Activated T-cell treated with anti-CD3 and anti-CD28 coated beads, Interleukin-2, amount 50 U/mL, for 72 hours (primary cell): ENCODE measurements at regions not wholly inside any gene's neighbourhood (a gene's known extent, or its start where the extent isn't known, plus 50 kb on each side); places are given as distances from the start of the nearest gene placed in this dataset.

Experiments
- ATAC-seq, 2 donors: fragments of 150-1000 bp; cut with Tn5 transposase; replicated peaks in 1 of 2; 2 replicates each; pipeline ENCODE4 v1.10.0; 2021; ENCODE audit warnings: moderate library complexity in 2 of 2, mild to moderate bottlenecking in 1 of 2
- DNase-seq, 2 donors: peaks; one replicate each; pipeline ENCODE4 v3.0.0; 2021 to 2022; ENCODE audit warnings: mixed read lengths in 1 of 2
- H3K27ac Mint-ChIP-seq: one replicate; pipeline ENCODE4 v1.8.0; 2022; ENCODE audit warnings: mild to moderate bottlenecking, moderate library complexity, mixed read lengths
- H3K27me3 Mint-ChIP-seq: one replicate; pipeline ENCODE4 v1.8.0; 2022; ENCODE audit warnings: low read depth, mixed read lengths
- H3K36me3 Mint-ChIP-seq, 2 donors: one replicate each; pipeline ENCODE4 v1.8.0; 2022; ENCODE audit warnings: mixed read lengths in 2 of 2, mild to moderate bottlenecking in 1 of 2; ENCODE audit not compliant: insufficient read depth in 2 of 2
- H3K4me1 Mint-ChIP-seq: one replicate; pipeline ENCODE4 v1.8.0; 2022; ENCODE audit warnings: low read depth, mixed read lengths
- H3K4me3 Mint-ChIP-seq, 2 donors: one replicate each; pipeline ENCODE4 v1.8.0; 2022; ENCODE audit warnings: mild to moderate bottlenecking in 2 of 2, mixed read lengths in 2 of 2, moderate library complexity in 2 of 2
- H3K9me3 Mint-ChIP-seq, 2 donors: one replicate each; pipeline ENCODE4 v1.8.0; 2022; ENCODE audit warnings: mixed read lengths in 2 of 2

DNA sequence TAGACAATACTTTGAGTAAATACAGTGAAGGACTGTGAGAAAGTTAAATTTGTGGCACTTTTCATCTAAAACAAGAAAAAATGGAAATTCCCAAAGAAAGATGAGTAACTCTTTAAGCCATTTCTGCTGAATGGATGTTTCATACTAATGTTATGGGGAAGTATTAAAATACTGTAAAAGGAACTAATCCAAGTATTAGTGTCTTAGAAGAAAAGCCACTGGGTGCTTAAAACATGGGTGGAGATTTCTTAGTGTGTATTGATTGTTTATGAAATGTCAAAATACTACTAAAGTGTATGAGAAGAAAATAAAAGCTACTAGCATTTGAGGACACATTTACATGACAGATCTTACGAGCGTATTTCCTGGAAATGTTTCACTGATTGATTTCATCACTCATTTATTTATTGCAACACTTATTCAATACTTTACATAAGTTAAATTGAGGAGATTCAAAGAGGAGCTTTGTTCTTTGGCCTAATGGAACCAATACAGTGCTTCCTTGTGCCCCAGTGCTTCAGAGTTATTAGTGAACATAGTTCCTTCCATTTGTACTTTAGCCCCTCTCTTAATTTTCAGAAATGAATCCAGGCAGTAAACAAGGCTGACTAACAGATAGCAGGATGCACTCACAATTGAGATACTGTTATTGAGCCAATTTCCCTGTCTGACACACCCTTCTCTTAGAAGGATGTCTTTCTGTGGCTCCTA, 155.5 kb upstream of the AHR start:
- H3K4me1 Mint-ChIP-seq, result peaks cover 69% of the 10 kb centered on the region
- no peaks in the 10 kb centered on the region for H3K9me3 Mint-ChIP-seq
- no peaks in the 10 kb centered on the region for H3K36me3 Mint-ChIP-seq
- H3K4me3 Mint-ChIP-seq, result peak overlapping the region; percentile 76 to 87
- no peaks in the 10 kb centered on the region for H3K27me3 Mint-ChIP-seq
- DNase-seq, result no peak
- H3K27ac Mint-ChIP-seq, result peak overlapping the region; percentile 96
- ATAC-seq, result no peak

DNA sequence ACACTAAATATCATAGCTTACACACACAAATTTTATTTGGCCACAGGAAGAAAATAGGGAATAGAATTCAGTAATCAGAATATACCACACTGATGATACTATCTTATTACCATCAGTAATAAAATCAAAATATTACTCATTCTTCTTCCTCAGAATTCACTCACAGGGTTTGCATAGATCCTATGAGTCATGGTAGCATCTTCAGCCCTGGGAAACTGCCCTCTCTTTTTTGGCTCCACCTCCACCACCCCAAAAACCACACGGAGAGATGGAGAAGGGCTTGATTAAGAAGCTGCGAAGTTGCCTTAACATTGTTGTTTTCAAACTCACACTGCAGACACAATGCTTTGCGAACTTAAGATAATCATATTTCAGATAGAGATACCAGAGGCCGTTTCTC, 154.1 kb upstream of the AHR start:
- DNase-seq, result peak; percentile 70 to 80
- ATAC-seq, result peak; percentile 90 to 91
- Mint-ChIP-seq H3K27ac (peak overlapping the region; percentile 96), H3K27me3 (no peaks in the 10 kb centered on the region), H3K9me3 (no peaks in the 10 kb centered on the region), H3K36me3 (no peaks in the 10 kb centered on the region), H3K4me3 (peak overlapping the region; percentile 76 to 87), H3K4me1 (peaks cover 58% of the 10 kb centered on the region)

DNA sequence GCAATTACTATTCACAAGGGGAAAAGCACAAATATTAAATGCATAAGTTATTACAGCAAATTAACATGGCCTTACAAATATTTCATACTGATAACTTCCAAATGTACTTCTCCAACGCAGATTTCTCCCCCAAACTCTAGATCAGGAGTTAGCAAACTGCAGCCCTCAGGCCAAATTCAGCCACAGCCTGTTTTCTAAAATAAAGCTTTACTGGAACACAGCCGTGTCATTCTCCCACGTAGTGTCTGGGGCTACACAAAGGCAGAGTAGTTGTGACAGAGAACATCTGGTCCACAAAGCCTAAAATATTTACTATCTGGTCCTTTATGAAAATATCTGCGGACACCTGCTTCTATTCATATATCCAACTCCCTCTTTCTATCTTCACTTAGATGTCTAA, 151.8 kb upstream of the AHR start:
- Mint-ChIP-seq H3K4me1 (peaks cover 56% of the 10 kb centered on the region), H3K27ac (no peak overlapping the region), H3K27me3 (no peaks in the 10 kb centered on the region), H3K9me3 (no peaks in the 10 kb centered on the region), H3K36me3 (no peaks in the 10 kb centered on the region), H3K4me3 (no peak overlapping the region)
- no peak for DNase-seq
- no peak for ATAC-seq

DNA sequence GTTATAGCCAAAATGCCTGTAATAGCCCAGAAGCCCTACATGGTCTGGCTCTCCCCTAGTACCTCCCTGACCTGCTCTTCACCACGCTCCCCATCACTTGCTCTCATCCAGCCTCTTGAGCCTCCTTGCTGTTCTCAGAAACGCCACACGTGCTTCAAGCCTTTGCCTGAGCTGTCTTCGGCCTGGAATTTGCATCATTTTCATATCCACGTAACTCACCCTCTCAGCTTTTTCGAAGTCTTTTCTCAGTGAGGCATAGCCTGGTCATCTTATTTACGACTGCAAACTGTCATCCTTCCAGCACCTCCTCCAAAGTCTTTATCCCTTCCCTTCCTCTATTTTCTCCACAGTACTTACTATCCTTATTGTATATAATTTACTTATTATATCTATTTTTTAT, 151.0 kb upstream of the AHR start:
- Mint-ChIP-seq H3K27ac (no peak overlapping the region), H3K4me3 (no peak overlapping the region), H3K36me3 (no peaks in the 10 kb centered on the region), H3K27me3 (no peaks in the 10 kb centered on the region), H3K9me3 (no peaks in the 10 kb centered on the region), H3K4me1 (peaks cover 53% of the 10 kb centered on the region)
- ATAC-seq (no peak), DNase-seq (no peak)

DNA sequence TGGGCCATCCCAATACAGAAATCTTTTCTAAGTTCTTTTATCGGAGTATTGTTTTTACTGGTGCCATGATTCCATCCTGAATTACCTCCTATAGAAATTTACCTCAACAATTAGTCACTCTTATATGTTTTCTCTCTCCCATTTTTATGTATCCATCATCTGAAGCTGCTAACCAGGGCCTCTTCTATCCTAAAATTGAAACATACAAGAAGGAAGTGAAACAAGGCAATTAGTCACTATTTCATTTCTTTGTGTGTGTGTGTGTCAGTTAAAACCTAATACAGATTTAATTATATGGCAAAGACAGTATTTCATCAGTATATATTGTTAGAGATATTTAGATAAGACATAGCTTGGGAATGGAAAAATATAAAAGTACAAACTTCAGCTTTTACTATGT, 148.4 kb upstream of the AHR start:
- ATAC-seq (no peak), DNase-seq (no peak)
- H3K4me1 Mint-ChIP-seq, result peaks cover 49% of the 10 kb centered on the region
- H3K27me3 Mint-ChIP-seq, result no peaks in the 10 kb centered on the region
- no peaks in the 10 kb centered on the region for H3K36me3 Mint-ChIP-seq
- no peak overlapping the region for H3K4me3 Mint-ChIP-seq
- H3K27ac Mint-ChIP-seq, result no peak overlapping the region
- H3K9me3 Mint-ChIP-seq, result no peaks in the 10 kb centered on the region

DNA sequence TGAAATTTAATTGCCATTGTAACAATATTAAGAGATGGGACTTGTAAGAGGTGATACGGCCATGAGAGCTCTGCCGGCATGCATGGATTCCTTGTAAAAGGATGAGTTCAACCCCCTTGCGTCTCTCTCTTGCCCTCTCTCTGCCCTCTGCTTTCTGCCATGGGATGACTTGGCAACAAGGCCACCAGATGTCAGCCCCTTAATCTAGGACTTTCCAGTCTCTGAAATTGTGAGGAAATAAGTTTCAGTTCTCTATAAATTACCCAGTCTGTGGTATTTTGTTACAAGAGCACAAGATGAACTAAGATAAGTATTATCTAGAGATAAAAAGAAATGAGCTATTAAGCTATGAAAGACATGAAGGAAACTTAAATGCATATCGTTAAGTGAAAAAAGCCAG, 145.7 kb upstream of the AHR start:
- Mint-ChIP-seq H3K4me3 (peak overlapping the region in 1 of 2 donors; percentile 1), H3K4me1 (peaks cover 52% of the 10 kb centered on the region), H3K27ac (peak overlapping the region; percentile 81), H3K9me3 (no peaks in the 10 kb centered on the region), H3K27me3 (peaks cover 5% of the 10 kb centered on the region), H3K36me3 (no peaks in the 10 kb centered on the region)
- no peak for ATAC-seq
- DNase-seq, result no peak

DNA sequence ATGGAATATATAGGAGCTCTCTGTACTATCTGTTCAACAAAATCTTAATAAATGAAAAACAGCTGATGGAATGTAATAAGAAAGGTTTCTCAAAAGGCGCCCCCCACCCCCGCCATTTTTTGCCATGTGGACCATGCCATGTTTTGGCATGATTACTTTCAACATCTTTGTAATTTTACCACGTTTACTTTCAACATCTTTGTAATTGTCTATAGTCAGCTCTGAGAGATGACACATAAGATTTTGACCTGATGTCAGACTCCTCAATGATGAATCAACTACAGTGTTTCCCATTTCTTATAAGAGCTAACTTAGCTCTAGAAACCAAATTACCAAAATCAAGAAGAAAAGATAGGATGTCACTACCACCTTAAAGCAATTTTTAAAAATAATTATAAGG, 144.9 kb upstream of the AHR start:
- ATAC-seq, result peak; percentile 89 to 93
- Mint-ChIP-seq H3K4me3 (peak overlapping the region in 1 of 2 donors; percentile 20), H3K4me1 (peaks cover 60% of the 10 kb centered on the region), H3K9me3 (peaks cover 0 to 2% of the 10 kb centered on the region in 2 donors), H3K27ac (peak overlapping the region; percentile 24), H3K27me3 (peaks cover 10% of the 10 kb centered on the region), H3K36me3 (peaks cover 0 to 3% of the 10 kb centered on the region in 2 donors)
- no peak for DNase-seq

DNA sequence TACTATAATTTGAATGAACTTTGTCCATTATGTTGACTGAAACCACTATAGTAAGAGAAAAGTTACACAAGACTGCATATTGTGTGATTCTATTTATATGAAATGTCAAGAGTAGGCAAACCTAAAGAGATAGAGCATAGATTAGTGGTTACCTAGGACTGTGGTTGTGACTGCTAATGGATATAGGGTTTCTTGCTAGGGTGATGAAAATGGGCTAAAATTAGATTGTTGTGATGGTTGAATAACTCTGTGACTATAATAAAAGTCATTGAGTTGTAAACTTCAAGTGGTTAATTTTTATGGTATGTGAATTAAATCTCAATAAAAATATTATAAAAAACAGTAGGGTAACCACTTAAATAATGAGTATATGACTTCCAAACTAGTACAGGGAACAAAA, 142.9 kb upstream of the AHR start:
- no peak overlapping the region for H3K4me3 Mint-ChIP-seq
- peaks cover 66% of the 10 kb centered on the region for H3K4me1 Mint-ChIP-seq
- ATAC-seq (no peak), DNase-seq (no peak)
- H3K27ac Mint-ChIP-seq, result no peak overlapping the region
- peaks cover 0 to 6% of the 10 kb centered on the region in 2 donors for H3K36me3 Mint-ChIP-seq
- peaks cover 0 to 2% of the 10 kb centered on the region in 2 donors for H3K9me3 Mint-ChIP-seq
- peaks cover 10% of the 10 kb centered on the region for H3K27me3 Mint-ChIP-seq

DNA sequence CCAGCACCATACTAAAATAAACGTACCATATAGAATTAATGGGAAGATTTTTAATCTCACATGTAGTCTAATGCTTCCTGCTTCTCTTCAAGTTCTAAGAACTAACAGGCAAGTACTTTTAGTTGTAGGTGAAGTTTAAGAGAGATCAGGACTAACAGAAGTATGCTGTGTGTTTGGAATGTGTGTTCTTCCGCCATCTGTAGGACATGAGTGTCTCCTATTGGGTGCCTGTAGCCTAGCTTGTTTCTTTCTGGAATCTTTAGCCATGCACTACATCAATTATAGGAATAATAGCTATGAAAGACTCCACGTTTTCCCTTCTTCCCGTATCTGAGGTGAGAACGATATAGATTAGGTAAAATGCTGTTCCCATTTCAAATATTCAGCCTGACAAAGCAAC, 140.2 kb upstream of the AHR start:
- peaks cover 10% of the 10 kb centered on the region for H3K27me3 Mint-ChIP-seq
- no peak overlapping the region for H3K27ac Mint-ChIP-seq
- DNase-seq, result no peak
- H3K9me3 Mint-ChIP-seq, result peaks cover 4 to 6% of the 10 kb centered on the region in 2 donors
- no peak for ATAC-seq
- peaks cover 8 to 20% of the 10 kb centered on the region in 2 donors for H3K36me3 Mint-ChIP-seq
- no peak overlapping the region for H3K4me3 Mint-ChIP-seq
- H3K4me1 Mint-ChIP-seq, result peaks cover 69% of the 10 kb centered on the region

DNA sequence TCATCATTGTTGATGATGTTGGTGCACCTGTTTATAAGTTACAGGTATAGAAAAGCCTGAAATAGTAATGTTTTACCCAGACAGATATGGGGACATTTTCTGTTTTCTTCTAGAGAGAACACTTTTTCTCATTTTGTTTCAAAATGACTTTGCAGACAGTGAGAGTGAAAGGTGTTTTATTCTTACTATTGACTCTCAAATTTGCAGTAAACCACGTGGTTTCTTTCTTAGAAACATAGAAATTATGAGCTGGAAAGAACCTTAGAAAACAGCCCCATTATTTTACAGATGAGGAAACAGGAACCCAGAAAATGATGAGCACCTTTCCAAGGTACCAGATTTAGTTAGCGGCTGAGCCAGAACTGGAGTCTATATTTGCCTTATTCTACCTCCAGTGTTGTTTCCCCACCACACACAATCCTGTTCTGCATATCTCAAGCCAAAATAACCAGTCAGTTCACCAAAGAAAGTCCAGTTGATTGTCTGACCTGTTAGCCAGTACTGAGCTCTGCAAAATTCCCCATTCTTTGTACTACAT, 138.9 kb upstream of the AHR start:
- peak overlapping the region; percentile 49 to 53 for H3K4me3 Mint-ChIP-seq
- ATAC-seq (peak; percentile 92 to 94), DNase-seq (peak; percentile 31 to 45)
- H3K9me3 Mint-ChIP-seq, result peaks cover 4 to 6% of the 10 kb centered on the region in 2 donors
- peaks cover 8 to 20% of the 10 kb centered on the region in 2 donors for H3K36me3 Mint-ChIP-seq
- peaks cover 10% of the 10 kb centered on the region for H3K27me3 Mint-ChIP-seq
- peak overlapping the region; percentile 97 for H3K27ac Mint-ChIP-seq
- H3K4me1 Mint-ChIP-seq, result peaks cover 56% of the 10 kb centered on the region

DNA sequence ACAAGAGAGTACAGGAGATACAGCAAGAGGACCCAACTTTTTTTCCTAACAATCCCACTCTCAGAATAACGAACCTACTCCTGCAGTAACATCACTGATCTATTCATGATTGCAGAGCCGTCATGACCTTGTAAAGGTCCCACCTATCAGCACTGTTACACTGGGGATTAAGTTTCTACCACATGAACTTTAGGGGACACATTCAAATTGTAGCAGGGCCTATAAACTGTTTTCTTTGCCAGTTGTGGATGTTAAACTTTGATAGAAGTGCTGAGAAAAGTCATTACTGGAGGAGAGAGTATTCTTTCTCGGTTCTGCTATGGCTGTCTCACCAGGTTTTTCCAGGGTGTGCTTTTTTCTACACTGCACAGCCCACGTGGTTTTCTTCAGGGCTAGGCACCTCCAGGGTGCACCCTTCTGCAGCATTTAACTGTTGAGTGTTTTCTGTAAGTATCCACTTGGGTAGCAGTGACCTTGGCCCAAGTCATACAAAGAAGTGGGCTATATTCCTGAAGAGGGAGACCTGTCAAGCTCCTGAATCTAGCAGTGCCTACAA, 131.6 kb upstream of the AHR start:
- peak; percentile 32 to 52 for DNase-seq
- peaks cover 2 to 13% of the 10 kb centered on the region in 2 donors for H3K36me3 Mint-ChIP-seq
- H3K4me3 Mint-ChIP-seq, result peak overlapping the region; percentile 21 to 23
- H3K4me1 Mint-ChIP-seq, result peaks cover 39% of the 10 kb centered on the region
- H3K27me3 Mint-ChIP-seq, result no peaks in the 10 kb centered on the region
- H3K27ac Mint-ChIP-seq, result peak overlapping the region; percentile 10
- peaks cover 2 to 4% of the 10 kb centered on the region in 2 donors for H3K9me3 Mint-ChIP-seq
- ATAC-seq, result peak; percentile 93 to 94

DNA sequence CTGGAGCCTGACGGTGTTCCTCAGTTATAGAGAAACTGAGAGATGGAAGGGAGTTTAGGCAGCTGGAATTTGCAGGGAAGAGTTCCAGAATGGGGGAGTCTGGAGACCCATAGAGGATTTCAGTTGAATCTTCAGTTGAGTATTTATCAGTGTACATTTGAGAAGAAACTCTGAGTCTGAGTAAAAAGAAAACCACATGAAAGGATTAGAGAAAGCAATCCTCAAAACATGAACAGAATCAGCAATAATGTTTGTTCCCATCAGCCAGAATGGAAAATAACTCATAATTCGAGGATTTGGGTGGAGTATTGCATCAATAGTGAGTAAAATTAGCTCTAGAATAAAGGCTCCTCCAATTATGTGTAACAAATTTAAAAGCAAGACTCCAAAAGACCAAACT, 130.0 kb upstream of the AHR start:
- Mint-ChIP-seq H3K4me3 (peak overlapping the region; percentile 11 to 51), H3K27me3 (no peaks in the 10 kb centered on the region), H3K27ac (no peak overlapping the region), H3K9me3 (no peaks in the 10 kb centered on the region), H3K4me1 (peaks cover 31% of the 10 kb centered on the region), H3K36me3 (no peaks in the 10 kb centered on the region)
- DNase-seq (no peak), ATAC-seq (peak; percentile 29 to 46)

DNA sequence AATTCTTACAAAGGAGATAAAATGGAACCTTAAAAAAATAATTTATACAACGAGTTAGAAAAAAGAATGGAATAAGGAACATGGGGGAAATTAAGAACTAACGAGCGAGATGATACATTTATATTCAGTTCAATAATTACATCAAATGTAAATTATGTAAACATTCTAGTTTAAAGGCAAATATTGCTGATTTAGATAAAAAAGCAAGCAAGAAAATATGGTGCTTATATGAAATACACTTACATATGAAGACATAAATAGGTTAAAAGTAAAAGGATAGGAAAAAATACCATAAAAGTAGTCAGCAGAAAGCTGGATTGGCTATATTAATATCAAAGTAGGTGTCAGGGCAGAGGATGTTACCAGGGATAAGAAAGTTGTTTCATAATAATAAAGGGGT, 127.0 kb upstream of the AHR start:
- H3K27ac Mint-ChIP-seq, result no peak overlapping the region
- H3K4me1 Mint-ChIP-seq, result peaks cover 33% of the 10 kb centered on the region
- DNase-seq (no peak), ATAC-seq (no peak)
- no peaks in the 10 kb centered on the region for H3K36me3 Mint-ChIP-seq
- H3K4me3 Mint-ChIP-seq, result no peak overlapping the region
- H3K27me3 Mint-ChIP-seq, result peaks cover 5% of the 10 kb centered on the region
- no peaks in the 10 kb centered on the region for H3K9me3 Mint-ChIP-seq
